ENCODE measurements at regions not wholly inside any gene's neighbourhood (a gene's known extent, or its start where the extent isn't known, plus 50 kb on each side); places are given as distances from the start of the nearest gene placed in this dataset.
"Not testable (repeated sequence)": the region's sequence is repeated elsewhere in the genome, so short reads cannot be mapped to it uniquely, and the experiment has no call there.

- DNase-seq: no peak
Measured at GRCh38 chr10:130962240-130963051, 349.1 kb downstream of the TCERG1L start.

GRCh38 chr10:130963052-130963393, 348.5 kb downstream of the TCERG1L start:
- DNase-seq: no peak

DNA sequence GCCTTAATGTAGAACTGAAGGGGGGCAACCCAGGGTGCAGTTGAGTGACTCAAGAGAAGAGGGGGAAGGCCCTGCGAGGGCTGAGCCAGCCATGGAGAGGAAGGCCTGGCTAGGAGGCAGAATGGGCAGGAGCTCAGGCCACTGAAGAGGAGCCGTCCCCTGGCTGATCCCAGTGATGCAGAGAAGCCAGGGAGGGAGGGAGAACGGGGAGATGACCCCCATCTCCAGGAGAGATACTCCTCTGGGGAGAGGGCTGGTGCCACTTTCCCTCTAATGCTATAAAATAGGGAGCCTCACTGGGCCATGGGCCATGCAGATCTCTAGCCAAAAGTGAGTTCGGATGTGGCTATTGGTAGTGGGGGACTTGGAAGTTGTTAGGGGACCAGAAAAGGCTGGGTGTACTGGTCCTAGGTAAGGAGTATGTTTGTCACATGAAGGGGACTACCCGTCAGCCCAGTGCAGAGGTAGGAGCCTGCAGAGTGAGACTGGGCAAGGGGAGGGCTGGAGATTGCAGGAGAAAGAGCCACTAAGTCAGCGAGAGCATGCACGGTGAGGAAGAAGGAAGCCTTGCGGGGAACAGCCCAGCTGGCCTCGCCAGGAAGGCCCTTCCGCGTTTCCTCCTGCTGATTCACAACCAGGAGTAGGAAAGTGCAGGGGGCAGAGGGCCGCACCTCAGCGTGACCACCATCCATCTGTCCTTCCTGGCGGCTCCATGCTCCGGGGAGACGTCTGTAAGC, 347.6 kb downstream of the TCERG1L start:
- no peak for DNase-seq

- no peak for DNase-seq
Measured at GRCh38 chr10:130964771-130965170, 346.8 kb downstream of the TCERG1L start.

- DNase-seq: no peak
Measured at GRCh38 chr10:130967161-130967560, 344.4 kb downstream of the TCERG1L start.

DNA sequence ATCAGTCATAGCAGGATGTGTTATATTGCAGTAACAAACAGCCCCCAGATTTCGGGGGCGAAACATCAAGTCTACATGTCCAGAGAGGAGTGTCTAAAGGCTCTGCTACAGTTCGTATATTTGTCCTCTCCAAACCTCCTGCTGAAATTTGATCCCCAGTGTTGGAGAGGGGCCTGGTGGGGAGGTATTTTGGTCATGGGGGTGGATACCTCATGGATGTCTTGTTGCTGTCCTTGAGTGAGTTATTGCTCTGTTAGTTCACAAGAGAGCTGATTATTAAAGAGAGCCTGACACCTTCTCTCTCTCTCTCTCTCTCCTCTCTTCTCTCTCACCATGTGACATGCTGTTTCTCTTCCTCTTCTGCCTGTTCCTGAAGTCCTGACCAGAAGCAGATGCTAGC, 343.7 kb downstream of the TCERG1L start:
- no peak for DNase-seq

DNA sequence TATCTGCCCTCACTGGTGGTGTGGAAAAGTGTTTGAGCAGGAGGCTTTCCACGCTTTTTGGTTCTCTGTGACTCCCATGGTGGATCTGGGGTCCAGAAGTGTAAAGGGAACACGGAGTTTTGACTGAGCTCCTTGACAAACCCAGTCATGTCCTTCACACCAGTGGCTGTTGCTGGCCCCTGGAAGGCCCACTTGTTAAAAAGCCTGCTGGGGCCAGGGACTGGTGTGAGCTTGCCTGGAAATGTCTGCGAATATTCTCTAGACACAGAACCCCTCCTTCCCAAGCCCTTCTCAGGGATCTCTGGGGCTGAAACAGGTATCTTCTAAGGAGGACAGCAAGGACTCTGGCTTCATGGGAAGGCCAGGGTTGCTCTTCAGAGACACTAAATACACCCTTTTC, 343.0 kb downstream of the TCERG1L start:
- DNase-seq: no peak

DNA sequence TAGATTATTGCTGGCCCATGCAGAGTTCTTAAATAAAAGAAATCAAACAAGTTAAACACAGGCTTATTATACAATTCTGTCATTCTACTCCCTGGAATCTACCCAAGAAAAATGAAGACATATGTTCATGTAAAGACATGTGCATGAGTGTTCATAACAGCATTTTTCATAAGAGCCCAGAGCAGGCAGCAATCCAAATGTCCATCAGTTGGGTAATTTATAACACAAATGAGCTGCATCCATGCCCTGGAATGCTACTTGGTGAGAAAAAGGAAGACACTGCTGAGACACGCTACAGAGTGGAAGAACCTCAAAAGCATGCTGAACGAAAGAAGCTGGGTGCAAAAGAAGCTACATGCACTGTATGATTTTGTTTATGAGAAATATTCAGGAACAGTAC, 342.6 kb downstream of the TCERG1L start:
- no peak for DNase-seq

DNA sequence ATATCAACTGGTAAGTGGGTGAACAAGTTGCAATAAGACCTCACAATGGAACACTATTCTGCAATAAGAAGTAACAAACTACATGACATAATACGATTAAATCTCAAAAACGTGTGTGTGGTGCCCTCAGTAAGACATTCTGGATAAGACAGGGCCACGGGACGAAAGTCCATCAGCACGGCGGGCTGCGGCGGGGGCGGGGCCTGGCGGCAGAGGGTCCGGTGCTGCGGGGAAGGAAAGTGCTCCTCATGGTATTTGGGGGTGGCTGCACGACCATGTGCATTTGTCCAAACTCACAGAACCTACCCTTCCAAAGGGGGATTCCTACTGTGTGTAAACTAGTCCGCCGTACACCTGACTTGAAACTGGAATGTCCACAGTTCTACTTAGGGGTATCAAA, 341.8 kb downstream of the TCERG1L start:
- no peak for DNase-seq

DNA sequence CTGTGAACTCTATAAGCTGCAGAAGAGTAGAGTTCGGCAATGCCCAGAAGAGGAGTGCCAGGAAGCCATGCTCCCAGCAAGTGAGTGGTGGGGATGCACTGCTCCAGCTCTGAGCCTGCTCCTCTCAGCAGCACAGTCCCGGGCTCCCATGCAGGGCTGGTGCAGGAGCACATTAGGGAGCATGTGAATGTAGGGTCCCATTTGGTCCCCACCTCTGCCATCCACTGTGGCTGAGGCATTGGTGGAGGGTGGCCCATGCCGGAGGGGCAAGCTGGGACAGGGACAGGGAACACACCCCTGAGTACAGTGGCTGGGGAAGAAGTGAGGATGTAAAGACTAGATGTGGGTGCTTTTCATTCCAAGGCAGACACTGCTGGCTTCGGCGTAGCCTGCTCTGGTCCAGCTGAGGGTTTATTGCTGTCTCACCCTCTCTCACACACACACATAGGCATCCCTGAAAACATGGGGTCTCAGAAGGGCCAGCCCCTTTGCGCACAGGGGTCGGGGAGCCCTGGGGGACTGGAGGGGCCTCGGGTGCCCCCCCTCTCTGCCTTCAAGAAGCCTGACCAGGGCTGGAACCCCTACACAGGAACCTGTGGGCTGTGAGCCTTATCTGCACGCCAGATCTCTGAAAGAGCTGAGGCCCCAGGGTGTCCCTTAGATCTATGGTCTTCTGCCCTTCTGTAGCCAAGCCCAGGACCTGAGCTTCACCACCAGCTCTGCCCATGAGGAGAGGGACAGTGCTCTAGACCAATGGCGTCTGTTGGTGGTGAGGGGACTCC, 341.0 kb downstream of the TCERG1L start:
- DNase-seq: no peak

- DNase-seq: no peak
Measured at GRCh38 chr10:130971123-130971435, 340.4 kb downstream of the TCERG1L start.

DNA sequence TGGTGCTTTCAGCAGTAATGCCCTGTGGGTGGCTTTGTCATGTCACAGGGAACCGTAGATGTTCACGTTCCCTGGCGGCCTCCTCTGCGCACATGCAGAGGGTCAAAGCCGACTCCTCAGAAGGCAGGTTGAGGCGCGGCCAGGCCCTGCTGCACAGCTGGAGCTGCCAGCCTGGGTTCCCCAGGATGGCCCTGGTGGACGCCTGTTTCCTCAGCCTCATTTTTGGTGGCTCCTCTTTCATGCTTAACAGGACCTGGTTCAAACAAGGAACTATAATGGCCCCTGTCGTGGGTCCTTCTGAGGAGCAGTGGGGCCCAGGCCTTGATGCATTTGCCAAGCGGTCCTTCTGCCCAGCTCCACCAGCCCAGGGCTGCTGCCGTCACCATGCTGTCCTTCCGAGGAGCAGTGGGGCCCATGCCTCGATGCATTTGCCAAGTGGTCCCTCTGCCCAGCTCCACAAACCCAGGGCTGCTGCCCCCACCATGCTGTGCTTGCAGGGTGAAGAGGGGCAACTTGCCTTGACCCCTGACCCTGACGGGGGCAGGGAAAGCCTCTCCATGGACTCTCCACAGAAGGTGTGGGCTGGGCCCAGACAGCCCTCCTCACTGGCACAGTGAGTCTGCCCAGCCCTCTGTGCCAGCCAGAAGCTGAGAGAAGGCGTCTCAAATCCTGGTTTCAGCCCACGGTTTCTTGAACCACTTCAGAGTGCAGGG, 338.2 kb downstream of the TCERG1L start:
- DNase-seq: no peak

DNA sequence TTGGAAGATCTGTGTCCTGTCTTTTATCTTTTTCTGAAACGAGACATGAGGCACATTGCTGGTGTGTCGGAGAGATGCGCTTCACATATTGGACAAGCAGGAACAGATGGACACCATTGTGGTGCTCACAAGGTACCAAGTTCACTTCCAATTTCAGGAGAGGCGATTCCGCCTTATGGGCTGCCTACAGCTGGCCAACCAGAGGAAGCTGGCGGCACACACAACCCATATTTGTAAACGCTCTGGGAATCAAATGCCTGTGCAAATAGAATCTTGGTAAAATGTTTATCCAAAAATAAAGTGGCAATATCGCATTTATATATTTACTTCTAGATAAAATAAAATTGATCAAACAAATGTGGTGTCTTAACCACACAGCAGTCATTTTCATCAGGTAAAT, 337.4 kb downstream of the TCERG1L start:
- DNase-seq: no peak

DNA sequence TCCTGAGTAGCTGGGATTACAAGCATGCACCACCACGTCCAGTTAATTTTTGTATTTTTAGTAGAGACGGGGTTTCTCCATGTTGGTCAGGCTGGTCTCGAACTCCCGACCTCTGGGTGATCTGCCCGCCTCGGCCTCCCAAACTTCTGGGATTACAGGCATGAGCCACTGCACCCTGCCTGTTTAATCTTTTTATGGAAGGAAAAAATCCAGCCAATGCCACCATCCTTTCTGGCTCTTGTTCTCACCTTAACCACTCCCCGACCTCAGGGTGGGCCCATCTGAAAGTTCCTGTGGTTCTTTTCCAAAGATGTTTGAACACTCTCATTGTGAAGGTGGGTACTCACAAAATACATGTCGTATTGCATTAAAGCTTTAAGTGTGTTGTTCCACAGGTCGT, 336.2 kb downstream of the TCERG1L start:
- not testable (repeated sequence) for DNase-seq

GRCh38 chr10:130982802-130983201, 328.7 kb downstream of the TCERG1L start:
- no peak for DNase-seq

DNA sequence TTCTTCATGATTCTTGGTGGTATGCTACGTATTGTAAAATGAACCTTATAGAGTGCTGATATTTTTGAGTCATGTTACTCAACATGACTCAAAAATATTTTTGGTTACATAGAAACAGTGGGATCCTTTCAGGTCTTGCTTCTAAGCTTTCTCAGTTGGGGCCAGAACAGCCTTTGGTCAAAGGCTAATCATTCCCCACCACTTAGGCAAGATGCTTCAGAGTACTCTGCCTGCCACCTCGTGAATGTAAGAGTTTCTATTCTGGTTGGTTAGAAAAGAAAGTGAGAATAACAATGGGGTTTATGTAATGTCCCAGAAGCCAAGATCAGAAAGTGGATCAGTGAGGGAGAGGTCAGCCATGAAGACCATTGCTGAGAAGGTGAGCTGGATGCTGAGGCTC, 327.8 kb downstream of the TCERG1L start:
- no peak for DNase-seq

DNA sequence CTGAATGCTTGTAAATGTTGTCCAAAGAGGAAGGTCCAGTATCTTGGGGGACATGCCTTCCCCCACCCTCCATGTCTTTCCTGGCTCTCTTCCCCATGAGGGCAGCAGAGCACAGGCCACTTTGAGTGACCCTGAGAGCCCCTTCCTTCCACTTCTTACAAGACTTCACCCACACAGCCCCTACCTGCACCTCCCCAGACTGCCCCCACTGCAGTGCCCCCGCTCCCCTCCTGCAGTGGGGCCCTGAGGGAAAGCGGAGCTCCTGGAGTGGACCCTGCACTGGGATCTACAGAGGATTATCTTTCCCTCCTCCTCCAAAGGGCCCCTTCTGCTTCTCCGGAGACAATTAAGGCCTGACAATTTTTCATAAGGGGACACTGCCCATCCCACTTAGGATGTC, 326.8 kb downstream of the TCERG1L start:
- no peak for DNase-seq

GRCh38 chr10:130985158-130985753, 326.3 kb downstream of the TCERG1L start:
- DNase-seq: no peak

DNA sequence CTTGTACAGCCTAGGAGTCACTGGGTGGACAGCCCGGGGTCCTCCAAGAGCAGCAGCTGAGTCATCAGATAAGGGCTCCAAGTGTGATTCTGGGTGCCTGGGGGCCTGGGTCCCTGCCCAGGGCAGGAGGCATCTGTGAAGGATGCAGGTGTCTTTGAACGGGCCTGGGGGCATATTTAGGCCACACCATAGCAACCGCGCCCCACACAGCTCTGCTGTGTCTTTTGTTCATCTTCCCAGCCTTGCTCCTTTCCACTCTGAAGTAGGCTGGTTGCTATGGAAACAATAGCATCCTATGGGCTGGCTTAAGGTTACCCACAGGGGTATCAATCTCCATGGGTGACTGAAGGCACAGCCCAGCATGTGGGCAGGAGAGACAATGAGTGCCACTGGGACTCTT, 324.7 kb downstream of the TCERG1L start:
- no peak for DNase-seq

GRCh38 chr10:130987401-130987800, 324.1 kb downstream of the TCERG1L start:
- no peak for DNase-seq

DNA sequence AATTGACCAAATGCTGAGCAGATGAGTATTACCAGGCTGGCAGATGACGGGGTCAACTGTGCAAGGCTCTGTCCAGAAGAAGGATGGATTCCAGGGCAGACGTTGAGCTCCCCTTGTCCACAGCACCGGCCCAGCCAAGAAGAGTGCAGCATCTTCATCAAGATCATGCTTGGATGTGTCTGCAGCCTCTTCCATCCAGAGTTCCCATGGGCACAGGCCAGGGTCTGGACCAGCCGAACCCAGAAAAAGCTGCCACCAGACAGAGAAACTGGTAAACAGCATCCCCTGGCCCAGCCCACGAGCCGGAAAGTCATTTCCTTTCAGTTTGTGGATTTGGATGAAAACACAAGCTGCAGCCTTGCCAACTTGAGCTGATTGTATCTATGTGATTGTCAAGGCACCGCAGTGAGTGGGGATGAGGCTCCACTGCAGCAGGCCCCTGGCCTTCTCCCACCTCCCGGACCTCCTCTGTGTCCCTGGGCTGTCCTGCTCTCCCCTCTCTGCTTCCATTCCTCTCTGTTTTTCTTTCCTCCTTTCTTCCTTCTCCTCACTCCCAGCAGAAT, 321.8 kb downstream of the TCERG1L start:
- DNase-seq: no peak

DNA sequence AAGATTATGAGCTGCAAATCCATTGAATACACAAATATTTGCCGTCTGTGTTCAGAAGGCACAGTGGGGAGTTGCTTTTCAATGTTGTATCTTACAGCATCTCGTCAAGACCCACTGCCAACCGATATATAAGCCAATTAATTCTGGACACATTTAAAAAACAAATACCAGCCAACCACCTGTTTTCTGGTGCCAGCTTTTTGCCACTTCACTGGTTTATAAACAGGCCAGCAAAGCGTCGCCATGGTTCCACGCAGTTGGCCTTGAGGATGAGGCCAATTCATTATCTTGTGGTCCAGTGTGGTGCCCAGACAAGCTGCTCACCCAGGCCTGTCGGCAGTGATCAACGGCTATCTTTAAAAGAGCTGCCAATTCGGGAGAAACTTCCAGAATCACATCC, 321.0 kb downstream of the TCERG1L start:
- no peak for DNase-seq
